AG04449 (cell line): ENCODE measurements at regions not wholly inside any gene's neighbourhood (a gene's known extent, or its start where the extent isn't known, plus 50 kb on each side); places are given as distances from the start of the nearest gene placed in this dataset.

ENCODE experiments used
- CTCF ChIA-PET: fragments of 350-600 bp; formaldehyde crosslinking; extraction: SDS; loops from one replicate; lab custom pipeline; 2021; ENCODE audit warnings: antibody characterized with exemption; lab: Yijun Ruan, JAX
- POLR2A ChIA-PET: fragments of 400-600, 350-600 bp; formaldehyde crosslinking; extraction: SDS; loops from one replicate; lab custom pipeline; 2020; ENCODE audit warnings: antibody characterized with exemption, inconsistent platforms; lab: Yijun Ruan, JAX
- DNase-seq: peaks from one replicate; pipeline ENCODE4 v3.0.0-alpha.2; 2010; ENCODE audit warnings: low read depth, low spot score
- H3K4me3 ChIP-seq: 2 replicates; pipeline ENCODE4 v1.5.1; 2011; ENCODE audit warnings: low read depth, mild to moderate bottlenecking, control low read depth, low read length
- CTCF ChIP-seq: IDR thresholded peaks from one replicate; pipeline ENCODE4 v1.5.1; 2011; ENCODE audit warnings: mild to moderate bottlenecking, moderate library complexity, low read length, control low read depth, inconsistent platforms; ENCODE audit not compliant: insufficient read depth; ENCODE audit errors: missing control alignments

DNA sequence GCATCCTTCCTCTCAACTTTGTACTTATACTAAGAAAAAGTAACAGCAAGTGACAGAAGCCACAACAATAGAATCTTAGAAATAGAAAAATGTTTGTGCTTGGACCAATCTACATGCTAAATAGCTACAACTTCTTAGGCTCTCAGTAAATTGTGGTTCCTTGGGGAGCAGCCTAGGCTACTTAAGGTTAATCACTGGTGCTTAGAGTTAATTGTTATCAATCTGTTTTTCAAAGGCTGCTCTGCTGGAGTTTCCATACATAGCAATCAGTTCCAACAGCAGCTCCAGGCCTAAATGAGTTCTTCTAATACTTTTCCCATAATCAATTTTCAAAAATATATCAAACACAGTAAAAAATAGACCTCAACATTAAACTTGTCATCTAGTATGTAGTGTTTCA is 571.4 kb downstream of the EPHA7 start:
- ChIA-PET POLR2A (no interaction called here), CTCF (no interaction called here)
- no peak for TF ChIP-seq CTCF
- no peak overlapping the region for H3K4me3 ChIP-seq
- DNase-seq: no peak

- H3K4me3 ChIP-seq: no peak overlapping the region
- no peak for TF ChIP-seq CTCF
- ChIA-PET CTCF (no interaction called here), POLR2A (no interaction called here)
- DNase-seq: no peak
These were observed 579.0 kb downstream of the EPHA7 start for GRCh38 chr6:92840246-92840930.

GRCh38 chr6:92828788-92829187 is 590.6 kb downstream of the EPHA7 start:
- CTCF ChIA-PET: no interaction called here
- POLR2A ChIA-PET: no interaction called here
- H3K4me3 ChIP-seq: no peak overlapping the region
- no peak for DNase-seq
- no peak for TF ChIP-seq CTCF

DNA sequence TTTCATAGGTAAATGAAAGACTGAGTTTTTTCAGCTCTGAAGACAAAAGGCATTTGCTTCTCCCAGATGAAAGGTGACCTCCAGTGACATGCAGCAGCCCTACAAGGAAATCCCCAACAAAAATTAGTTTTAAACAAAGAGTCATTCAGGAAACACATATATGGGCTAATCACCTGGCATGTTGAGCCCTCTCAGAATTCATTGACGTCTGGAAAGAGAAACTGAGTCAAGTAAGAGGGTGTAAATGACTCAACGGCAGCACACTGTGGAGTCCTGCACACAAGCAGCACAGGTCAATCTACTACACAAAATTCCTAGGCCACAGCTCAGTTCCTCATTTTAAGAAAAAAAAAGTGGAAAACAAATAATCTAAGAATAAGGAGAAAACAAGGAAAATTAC is 592.3 kb downstream of the EPHA7 start:
- no peak overlapping the region for H3K4me3 ChIP-seq
- TF ChIP-seq CTCF: no peak
- ChIA-PET CTCF (no interaction called here), POLR2A (no interaction called here)
- DNase-seq: no peak

DNA sequence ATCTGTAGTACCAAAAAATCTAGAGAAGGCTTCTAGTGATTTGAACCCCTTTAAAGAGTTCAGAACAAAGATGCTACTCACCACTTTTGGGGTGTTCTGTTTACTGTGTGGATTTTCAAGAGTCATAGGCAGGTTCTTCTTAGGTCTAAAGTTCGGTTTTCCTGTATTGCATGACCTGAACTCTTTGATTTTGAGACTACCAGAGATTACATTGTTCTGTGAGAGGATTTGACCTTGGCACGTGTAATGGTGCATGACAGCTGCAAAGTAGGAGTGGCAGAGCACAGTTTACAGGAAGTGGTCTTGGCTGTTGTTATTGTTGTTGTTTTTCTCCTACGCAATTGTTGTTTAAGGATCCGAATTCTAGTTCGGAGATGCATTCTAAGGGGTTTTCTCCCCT is 592.7 kb downstream of the EPHA7 start:
- CTCF ChIA-PET: no interaction called here
- no peak for DNase-seq
- POLR2A ChIA-PET: no interaction called here
- TF ChIP-seq CTCF: no peak
- no peak overlapping the region for H3K4me3 ChIP-seq

GRCh38 chr6:92822222-92822621 is 597.1 kb downstream of the EPHA7 start:
- H3K4me3 ChIP-seq: no peak overlapping the region
- no peak for TF ChIP-seq CTCF
- ChIA-PET POLR2A (no interaction called here), CTCF (no interaction called here)
- no peak for DNase-seq
